GM10248 (cell line): ENCODE measurements at regions not wholly inside any gene's neighbourhood (a gene's known extent, or its start where the extent isn't known, plus 50 kb on each side); places are given as distances from the start of the nearest gene placed in this dataset.

Experiments
- CTCF ChIA-PET: fragments of 300-600 bp; sonication (Branson Sonifier 250); formaldehyde crosslinking; extraction: SDS; loops from one replicate; lab custom pipeline; 2021; ENCODE audit warnings: antibody characterized with exemption; lab: Yijun Ruan, JAX
- POLR2A ChIA-PET: fragments of 350-650 bp; sonication (Branson Sonifier 250); formaldehyde crosslinking; extraction: SDS; loops from one replicate; lab custom pipeline; 2020; ENCODE audit warnings: antibody characterized with exemption; lab: Yijun Ruan, JAX
- DNase-seq: peaks from one replicate; pipeline ENCODE4 v3.0.0; 2012; ENCODE audit errors: extremely low spot score
- TF ChIP-seq, protein P1 (sequence below): IDR thresholded peaks from 2 replicates; pipeline ENCODE4 v1.5.1; 2012; ENCODE audit warnings: mild to moderate bottlenecking, low read depth; ENCODE audit errors: extremely low read depth, missing control alignments, control extremely low read depth

DNA sequence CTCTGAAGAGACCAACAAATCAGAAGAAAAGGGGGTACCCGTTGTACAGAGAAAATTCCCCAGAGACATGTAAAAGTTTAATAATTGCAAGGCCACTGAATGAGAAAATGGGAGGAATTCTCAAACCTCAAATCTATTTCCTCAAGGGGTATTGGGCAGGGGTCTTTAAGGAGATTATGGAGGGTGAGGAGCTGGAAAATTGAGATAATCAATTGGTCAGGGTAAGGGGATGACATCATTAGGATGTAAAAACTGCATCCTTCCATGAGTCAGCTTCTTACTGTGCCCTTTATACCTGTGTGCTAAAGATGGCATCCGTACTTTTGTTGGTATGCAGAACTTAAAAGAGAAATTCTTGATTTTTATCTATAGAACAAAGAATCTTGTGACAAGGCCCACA is 641.5 kb downstream of the LRFN5 start:
- ChIA-PET CTCF (interaction anchor here (1.0 to 1.8 kb wide), 3 partner anchors 9 to 39 kb away, joined by 3 read pairs; no protein-coding TSS in a partner anchor), POLR2A (no interaction called here)
- DNase-seq: no peak
- TF ChIP-seq, protein P1, sequence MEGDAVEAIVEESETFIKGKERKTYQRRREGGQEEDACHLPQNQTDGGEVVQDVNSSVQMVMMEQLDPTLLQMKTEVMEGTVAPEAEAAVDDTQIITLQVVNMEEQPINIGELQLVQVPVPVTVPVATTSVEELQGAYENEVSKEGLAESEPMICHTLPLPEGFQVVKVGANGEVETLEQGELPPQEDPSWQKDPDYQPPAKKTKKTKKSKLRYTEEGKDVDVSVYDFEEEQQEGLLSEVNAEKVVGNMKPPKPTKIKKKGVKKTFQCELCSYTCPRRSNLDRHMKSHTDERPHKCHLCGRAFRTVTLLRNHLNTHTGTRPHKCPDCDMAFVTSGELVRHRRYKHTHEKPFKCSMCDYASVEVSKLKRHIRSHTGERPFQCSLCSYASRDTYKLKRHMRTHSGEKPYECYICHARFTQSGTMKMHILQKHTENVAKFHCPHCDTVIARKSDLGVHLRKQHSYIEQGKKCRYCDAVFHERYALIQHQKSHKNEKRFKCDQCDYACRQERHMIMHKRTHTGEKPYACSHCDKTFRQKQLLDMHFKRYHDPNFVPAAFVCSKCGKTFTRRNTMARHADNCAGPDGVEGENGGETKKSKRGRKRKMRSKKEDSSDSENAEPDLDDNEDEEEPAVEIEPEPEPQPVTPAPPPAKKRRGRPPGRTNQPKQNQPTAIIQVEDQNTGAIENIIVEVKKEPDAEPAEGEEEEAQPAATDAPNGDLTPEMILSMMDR: no peak

DNA sequence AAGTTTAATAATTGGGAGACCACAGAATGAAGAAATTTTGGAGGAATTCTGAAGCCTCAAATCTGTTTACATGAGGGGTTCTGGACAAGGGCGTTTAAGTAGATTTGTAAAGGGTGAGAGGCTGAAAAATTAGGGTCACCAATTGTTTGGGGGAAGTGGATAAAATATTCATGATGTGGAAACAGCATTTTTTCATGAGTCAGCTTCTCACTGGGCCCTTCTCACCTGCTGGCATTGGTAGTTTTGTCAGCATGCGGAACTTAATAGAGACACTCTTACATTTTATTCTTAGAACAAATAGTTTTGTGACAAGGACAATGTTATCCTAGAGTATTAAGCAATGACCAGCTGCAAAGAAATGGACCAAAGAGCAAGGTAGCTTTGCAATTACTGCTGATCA is 634.4 kb downstream of the LRFN5 start:
- CTCF ChIA-PET: no interaction called here

DNA sequence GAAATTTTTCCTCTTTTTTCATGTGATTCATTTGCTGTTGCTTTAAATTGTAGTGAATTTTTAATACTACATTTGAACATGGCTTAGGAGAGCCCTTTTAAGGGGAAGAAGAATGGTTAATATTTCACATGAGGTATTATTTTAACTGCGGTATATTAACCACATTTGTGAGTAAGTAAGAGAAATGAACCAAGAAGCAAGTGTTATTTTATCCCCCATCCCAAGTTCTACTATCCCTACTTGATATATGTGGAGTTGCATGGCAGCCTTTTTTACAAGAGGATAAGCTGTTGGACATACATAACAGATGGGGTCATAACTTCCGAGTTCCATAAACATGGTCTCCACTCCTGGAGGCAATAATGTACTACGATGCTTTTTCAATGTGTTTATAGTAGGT is 623.3 kb downstream of the LRFN5 start:
- POLR2A ChIA-PET: no interaction called here
- TF ChIP-seq, protein P1: no peak
- no peak for DNase-seq
- CTCF ChIA-PET: interaction anchor here (1.2 kb wide), 1 partner anchor 8 kb away, joined by 3 read pairs; no protein-coding TSS in a partner anchor

More for the DNA sequence above, 634.4 kb downstream of the LRFN5 start:
- DNase-seq: no peak
- POLR2A ChIA-PET: no interaction called here
- TF ChIP-seq, protein P1: no peak

DNA sequence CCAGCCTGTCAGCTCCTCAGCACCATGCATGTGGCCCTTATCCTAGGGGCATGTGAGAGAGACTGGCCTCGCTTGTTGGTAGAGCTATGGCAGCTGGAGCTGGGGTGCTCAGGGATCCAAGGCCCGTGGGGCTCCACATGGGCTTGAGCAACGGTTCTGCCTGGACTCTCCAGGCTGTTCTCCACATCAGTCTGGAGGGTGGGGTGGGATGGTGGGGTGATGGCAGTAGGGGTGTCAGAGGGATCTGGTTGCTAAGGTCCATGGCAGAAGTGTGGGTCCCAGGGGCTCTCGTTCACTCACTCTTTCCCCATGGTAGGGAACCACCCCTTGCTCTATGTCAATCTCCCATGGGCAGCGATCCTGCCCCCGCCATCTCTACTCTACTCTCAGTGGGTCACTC is 622.6 kb downstream of the LRFN5 start:
- ChIA-PET CTCF (interaction anchor here (1.2 kb wide), 1 partner anchor 8 kb away, joined by 3 read pairs; no protein-coding TSS in a partner anchor), POLR2A (no interaction called here)
- TF ChIP-seq, protein P1: no peak
- no peak for DNase-seq

DNA sequence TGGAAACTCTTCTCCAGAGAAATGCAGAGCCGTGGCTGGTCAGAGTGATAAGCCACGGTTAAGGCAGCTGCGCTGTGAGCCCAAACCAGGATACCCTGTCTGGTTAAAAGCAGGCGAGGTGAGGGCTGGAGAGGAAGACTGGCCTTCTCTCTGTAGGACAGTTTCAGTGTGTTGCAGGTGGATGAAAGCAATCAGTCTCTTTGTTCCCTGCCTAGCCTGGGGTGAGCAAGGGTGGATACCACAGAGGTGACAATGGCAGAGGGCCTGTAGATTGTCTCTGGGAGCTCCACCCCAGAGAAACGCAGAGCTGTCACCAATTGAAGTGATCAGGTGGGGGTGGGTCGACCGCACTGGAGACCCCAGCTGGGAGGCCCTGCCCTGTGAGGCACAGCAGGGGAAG is 621.9 kb downstream of the LRFN5 start:
- CTCF ChIA-PET: no interaction called here

DNA sequence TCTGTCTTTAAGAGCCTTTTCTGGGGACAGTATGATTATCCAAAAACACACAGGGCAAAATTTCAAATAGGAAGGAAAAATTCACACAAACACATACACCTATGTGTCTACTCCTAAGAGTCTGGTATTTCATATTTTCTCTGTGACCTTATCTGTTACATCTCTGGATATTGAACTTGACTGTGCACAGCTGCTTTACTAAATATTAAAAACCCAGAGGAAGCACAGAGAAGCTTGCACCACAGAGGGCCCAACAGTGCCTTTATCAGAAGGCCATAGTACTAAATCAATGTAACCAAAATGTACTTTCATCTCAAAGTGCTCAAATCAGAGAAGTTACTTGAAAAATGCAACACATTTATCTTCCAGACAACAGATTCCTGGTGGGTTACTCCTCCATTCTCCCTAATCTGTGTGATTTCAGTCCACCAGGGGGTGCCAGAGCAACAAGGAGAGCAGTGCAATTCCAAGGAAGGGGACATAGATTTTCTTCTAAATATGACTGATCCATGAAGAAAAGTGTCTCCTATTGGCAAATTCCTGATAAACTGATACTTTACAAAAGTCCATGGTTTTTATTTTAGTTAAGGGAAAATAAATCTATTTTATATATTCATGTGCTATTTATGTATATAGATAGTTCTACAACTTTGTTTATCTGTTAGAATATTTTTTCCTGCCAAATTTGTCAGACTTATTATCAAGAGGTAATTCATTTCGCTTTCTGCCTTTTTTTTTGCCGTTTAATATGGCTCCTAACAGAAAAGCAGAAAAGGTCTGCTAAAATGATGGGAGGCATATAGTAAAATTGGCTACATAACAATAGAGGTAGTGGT is 617.6 kb downstream of the LRFN5 start:
- ChIA-PET POLR2A (no interaction called here), CTCF (interaction anchor here (0.6 to 1.4 kb wide), 2 partner anchors 9 to 16 kb away, joined by 4 read pairs; no protein-coding TSS in a partner anchor)
- TF ChIP-seq, protein P1: peak; percentile 65
- peak; percentile 13 for DNase-seq

More for the DNA sequence above, 621.9 kb downstream of the LRFN5 start:
- DNase-seq: no peak
- POLR2A ChIA-PET: no interaction called here
- TF ChIP-seq, protein P1: no peak
